Fibroblast of gingiva (primary cell): ENCODE measurements at regions not wholly inside any gene's neighbourhood (a gene's known extent, or its start where the extent isn't known, plus 50 kb on each side); places are given as distances from the start of the nearest gene placed in this dataset.
A peak's percentile ranks its signal among the peaks of the same experiment; 100 is the strongest.

Source experiments
- DNase-seq: peaks from one replicate; pipeline ENCODE4 v3.0.0-alpha.2; 2011; ENCODE audit warnings: low read depth

DNA sequence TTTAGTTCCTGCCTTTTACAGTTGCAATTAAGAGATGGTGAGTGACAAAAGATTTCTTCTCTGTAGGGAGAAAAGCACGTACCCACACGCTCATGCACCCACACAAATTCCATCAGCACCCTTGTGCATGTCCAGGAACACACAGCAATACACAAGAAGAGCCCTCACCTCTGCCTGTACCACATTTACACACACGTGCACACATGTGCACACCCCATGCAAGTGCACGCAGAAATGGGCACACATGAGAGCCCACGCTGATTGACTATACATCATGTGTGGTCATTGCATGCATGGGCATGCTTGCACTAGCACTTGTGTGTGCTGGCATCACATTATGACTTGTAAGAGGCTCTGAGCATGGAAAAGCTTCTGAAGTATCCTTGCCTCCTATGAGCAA is 70.5 kb downstream of the SERPINA3 start:
- DNase-seq, result no peak

- DNase-seq, result no peak
Observed at GRCh38 chr14:94682061-94682516, 69.9 kb downstream of the SERPINA3 start.

DNA sequence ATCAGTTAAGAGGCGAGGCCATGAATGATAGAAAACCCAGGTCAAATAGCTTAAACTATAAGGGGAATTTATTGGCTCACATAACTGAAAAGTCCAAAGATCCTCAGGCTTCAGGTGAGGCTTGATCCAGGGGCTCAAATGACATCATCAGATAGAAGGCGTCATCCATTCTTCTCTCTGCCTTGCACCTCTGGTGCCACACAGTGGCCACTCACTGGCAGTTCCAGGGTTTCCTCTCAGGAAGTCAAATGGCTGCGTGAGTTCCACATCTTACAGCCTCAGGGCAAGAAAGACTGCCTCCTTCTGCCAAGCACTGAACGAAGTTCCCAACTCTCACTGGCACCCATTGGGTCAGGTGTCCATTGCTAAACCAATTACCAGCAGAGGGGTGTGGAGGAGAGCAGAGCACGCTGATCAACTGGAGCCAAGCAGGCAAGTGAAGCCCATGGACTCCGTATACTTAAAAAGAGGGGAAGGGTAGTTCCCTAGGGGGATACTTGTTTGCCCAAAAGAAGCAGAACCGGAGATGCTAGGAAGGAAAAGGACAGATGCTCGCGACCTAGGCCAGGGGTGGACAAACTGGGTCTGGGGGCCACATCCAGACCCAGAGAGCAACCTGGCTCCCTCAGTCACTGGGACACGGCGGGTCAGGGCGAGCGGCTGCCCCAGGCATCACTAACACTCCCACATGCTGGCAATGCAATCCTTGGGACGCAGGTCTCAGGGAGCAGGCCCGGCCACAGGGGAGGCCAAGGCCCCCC is 69.3 kb downstream of the SERPINA3 start:
- DNase-seq, result peak; percentile 53

GRCh38 chr14:94680862-94681288 is 68.7 kb downstream of the SERPINA3 start:
- DNase-seq, result no peak

GRCh38 chr14:94679937-94680861 is 68.0 kb downstream of the SERPINA3 start:
- DNase-seq, result no peak

- no peak for DNase-seq
Observed at GRCh38 chr14:94679106-94679810, 67.1 kb downstream of the SERPINA3 start.

- no peak for DNase-seq
Observed at GRCh38 chr14:94677747-94678146, 65.6 kb downstream of the SERPINA3 start.

- no peak for DNase-seq
Observed at GRCh38 chr14:94677213-94677612, 65.0 kb downstream of the SERPINA3 start.

DNA sequence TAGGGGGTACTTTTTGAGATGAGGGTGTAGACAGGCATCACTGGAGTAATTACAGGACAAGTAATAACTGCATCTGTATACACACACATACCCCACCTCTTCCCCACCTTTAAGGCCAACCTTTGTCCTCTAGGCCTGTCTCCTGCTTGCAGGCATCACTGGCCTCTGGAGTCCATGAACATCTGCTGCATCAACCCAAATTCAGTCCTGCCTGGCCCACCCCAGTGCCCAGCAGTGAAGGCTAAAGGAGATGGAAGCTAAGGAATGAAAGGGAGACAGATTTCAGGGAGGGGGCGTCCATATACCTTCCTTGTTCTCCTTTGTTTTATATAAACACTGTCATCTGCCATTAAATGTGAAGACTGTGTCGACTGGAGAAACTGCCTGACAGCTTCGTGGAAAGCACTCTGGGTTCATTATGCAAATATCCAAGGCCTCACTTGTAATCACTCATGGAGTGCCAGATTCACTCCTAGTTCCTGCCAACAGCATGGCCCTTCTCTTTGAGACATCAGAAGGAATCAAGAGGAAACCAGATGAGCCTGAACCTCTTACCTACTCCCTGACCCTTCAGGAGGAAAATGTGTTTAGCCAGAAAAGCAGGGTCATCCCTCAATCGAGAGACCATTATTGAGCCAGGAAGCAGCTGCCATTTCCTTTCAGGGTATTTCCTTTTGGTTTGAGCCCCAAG is 64.4 kb downstream of the SERPINA3 start:
- DNase-seq, result no peak

- DNase-seq, result no peak
Observed at GRCh38 chr14:94675036-94675435, 62.8 kb downstream of the SERPINA3 start.

DNA sequence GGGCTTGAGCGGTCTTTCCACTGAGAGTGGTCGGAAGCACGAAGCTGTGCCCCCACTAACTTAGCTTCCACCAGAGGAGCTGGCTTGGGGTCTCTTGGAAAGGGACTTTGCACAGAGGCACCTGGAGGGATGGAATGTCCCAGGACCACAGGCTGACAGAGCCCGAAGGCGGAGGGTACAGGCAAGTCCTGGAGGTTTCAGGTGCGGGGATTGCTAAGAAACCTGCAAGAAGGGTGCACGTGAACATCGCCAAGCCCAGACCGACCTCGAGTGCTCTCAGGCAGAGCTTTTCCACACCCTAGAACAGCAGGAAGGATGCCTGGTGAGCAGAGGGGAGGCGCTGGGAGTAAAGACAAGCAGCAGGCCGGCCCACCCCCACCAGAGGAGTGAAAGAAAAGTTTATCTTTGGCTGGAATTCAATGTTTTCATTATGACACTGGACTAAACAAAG is 61.6 kb downstream of the SERPINA3 start:
- DNase-seq, result no peak
